Vagina (tissue), 2 donors: ENCODE measurements at regions not wholly inside any gene's neighbourhood (a gene's known extent, or its start where the extent isn't known, plus 50 kb on each side); places are given as distances from the start of the nearest gene placed in this dataset.

Experiments used
- DNase-seq, 2 donors: peaks; one replicate each; pipeline ENCODE4 v3.0.0-alpha.2; 2017; ENCODE audit errors: extremely low spot score in 2 of 2
- H3K27ac ChIP-seq: fragments of 200-600 bp; sonication (generic); one replicate; pipeline ENCODE4 v1.5.1; 2019
- H3K27me3 ChIP-seq: fragments of 200-600 bp; sonication (generic); one replicate; pipeline ENCODE4 v1.5.1; 2019
- H3K36me3 ChIP-seq, 2 donors: fragments of 200-600 bp; sonication (generic); one replicate each; pipeline ENCODE4 v1.5.1; 2017 to 2019
- H3K4me1 ChIP-seq: fragments of 200-600 bp; sonication (generic); one replicate; pipeline ENCODE4 v1.5.1; 2019
- H3K4me3 ChIP-seq, 2 donors: fragments of 200-600 bp; sonication (generic); 1 replicate in 1 of 2; 2 replicates in 1 of 2; pipeline ENCODE4 v1.5.1; 2016 to 2019
- H3K9me3 ChIP-seq: fragments of 200-600 bp; sonication (generic); one replicate; pipeline ENCODE4 v1.5.1; 2019
- CTCF ChIP-seq, 3 experiments: fragments of 450-650 bp in 2 of 3; fragments of 200-600 bp in 1 of 3; sonication (generic) in 1 of 3; IDR thresholded peaks; one replicate each; pipeline ENCODE4 v1.5.1; 2017 to 2019; ENCODE audit warnings: antibody characterized with exemption in 3 of 3, mild to moderate bottlenecking in 2 of 3, moderate library complexity in 2 of 3
- POLR2A ChIP-seq, 2 donors: fragments of 450-650 bp; IDR thresholded peaks; one replicate each; pipeline ENCODE4 v1.6.1; 2017; ENCODE audit warnings: antibody characterized with exemption in 2 of 2, mild to moderate bottlenecking in 2 of 2, moderate library complexity in 2 of 2
- POLR2AphosphoS5 ChIP-seq, 2 donors: sonication (generic); formaldehyde crosslinking; IDR thresholded peaks; one replicate each; pipeline ENCODE4 v1.9.0; 2017; ENCODE audit warnings: antibody characterized with exemption in 2 of 2, mild to moderate bottlenecking in 2 of 2, low read depth in 1 of 2; ENCODE audit not compliant: insufficient read depth in 1 of 2
- intact Hi-C: fragments of 100-400 bp; cut with DNase I; formaldehyde crosslinking; loops from one replicate; pipeline ENCODE4 v1.15.1; 2023

- H3K9me3 ChIP-seq: no peaks in the 10 kb centered on the region
- intact Hi-C loops: no loop called here
Measured at GRCh38 chr20:18904624-18905023, 91.0 kb downstream of the SCP2D1 start.

GRCh38 chr20:18906046-18906445 lies 92.5 kb downstream of the SCP2D1 start:
- Histone ChIP-seq H3K27me3 (no peaks in the 10 kb centered on the region), H3K27ac (no peak overlapping the region), H3K36me3 (no peaks in the 10 kb centered on the region), H3K9me3 (no peaks in the 10 kb centered on the region), H3K4me3 (no peak overlapping the region), H3K4me1 (no peaks in the 10 kb centered on the region)
- TF ChIP-seq POLR2A (IDR thresholded peaks at IDR 0.05) (no peak), POLR2AphosphoS5 (IDR thresholded peaks at IDR 0.05; ENCODE audit: insufficient read depth in 1 of 2, low read depth in 1 of 2) (no peak), CTCF (IDR thresholded peaks at IDR 0.05) (no peak)
- DNase-seq: peak in 1 of 2 donors; percentile 82
- intact Hi-C loops: no loop called here

More at GRCh38 chr20:18904624-18905023, 91.0 kb downstream of the SCP2D1 start:
- no peak overlapping the region for H3K4me3 ChIP-seq
- DNase-seq: peak in 1 of 2 donors; percentile 62
- H3K4me1 ChIP-seq: no peaks in the 10 kb centered on the region
- no peaks in the 10 kb centered on the region for H3K27me3 ChIP-seq
- TF ChIP-seq POLR2A (IDR thresholded peaks at IDR 0.05) (no peak), POLR2AphosphoS5 (IDR thresholded peaks at IDR 0.05; ENCODE audit: insufficient read depth in 1 of 2, low read depth in 1 of 2) (no peak), CTCF (IDR thresholded peaks at IDR 0.05) (peak in 1 of 3 experiments; percentile 35)
- no peaks in the 10 kb centered on the region for H3K36me3 ChIP-seq
- H3K27ac ChIP-seq: no peak overlapping the region

GRCh38 chr20:18907353-18907752 lies 93.8 kb downstream of the SCP2D1 start:
- no peaks in the 10 kb centered on the region for H3K27me3 ChIP-seq
- intact Hi-C loops: no loop called here
- no peak overlapping the region for H3K27ac ChIP-seq
- no peaks in the 10 kb centered on the region for H3K4me1 ChIP-seq
- TF ChIP-seq CTCF (IDR thresholded peaks at IDR 0.05) (no peak), POLR2AphosphoS5 (IDR thresholded peaks at IDR 0.05; ENCODE audit: insufficient read depth in 1 of 2, low read depth in 1 of 2) (no peak), POLR2A (IDR thresholded peaks at IDR 0.05) (no peak)
- peak in 1 of 2 donors; percentile 70 for DNase-seq
- no peaks in the 10 kb centered on the region for H3K36me3 ChIP-seq
- no peak overlapping the region for H3K4me3 ChIP-seq
- no peaks in the 10 kb centered on the region for H3K9me3 ChIP-seq

GRCh38 chr20:18908109-18908508 lies 94.5 kb downstream of the SCP2D1 start:
- Histone ChIP-seq H3K4me1 (no peaks in the 10 kb centered on the region), H3K4me3 (no peak overlapping the region), H3K36me3 (no peaks in the 10 kb centered on the region), H3K27me3 (no peaks in the 10 kb centered on the region), H3K27ac (no peak overlapping the region), H3K9me3 (no peaks in the 10 kb centered on the region)
- no peak for TF ChIP-seq POLR2A (IDR thresholded peaks at IDR 0.05)
- no peak for TF ChIP-seq POLR2AphosphoS5 (IDR thresholded peaks at IDR 0.05; ENCODE audit: insufficient read depth in 1 of 2, low read depth in 1 of 2)
- TF ChIP-seq CTCF (IDR thresholded peaks at IDR 0.05): no peak
- intact Hi-C loops: no loop called here
- no peak for DNase-seq

- H3K4me3 ChIP-seq: no peak overlapping the region
- no peaks in the 10 kb centered on the region for H3K9me3 ChIP-seq
- no peaks in the 10 kb centered on the region for H3K4me1 ChIP-seq
- no peak for TF ChIP-seq POLR2AphosphoS5 (IDR thresholded peaks at IDR 0.05; ENCODE audit: insufficient read depth in 1 of 2, low read depth in 1 of 2)
- TF ChIP-seq CTCF (IDR thresholded peaks at IDR 0.05): no peak
- TF ChIP-seq POLR2A (IDR thresholded peaks at IDR 0.05): no peak
- DNase-seq: no peak
- intact Hi-C loops: no loop called here
- H3K27ac ChIP-seq: no peak overlapping the region
- H3K36me3 ChIP-seq: no peaks in the 10 kb centered on the region
- H3K27me3 ChIP-seq: no peaks in the 10 kb centered on the region
Measured at GRCh38 chr20:18909254-18909653, 95.7 kb downstream of the SCP2D1 start.
